ENCODE measurements at regions not wholly inside any gene's neighbourhood (a gene's known extent, or its start where the extent isn't known, plus 50 kb on each side); places are given as distances from the start of the nearest gene placed in this dataset.
"Not testable (repeated sequence)": the region's sequence is repeated elsewhere in the genome, so short reads cannot be mapped to it uniquely, and the experiment has no call there.

DNA sequence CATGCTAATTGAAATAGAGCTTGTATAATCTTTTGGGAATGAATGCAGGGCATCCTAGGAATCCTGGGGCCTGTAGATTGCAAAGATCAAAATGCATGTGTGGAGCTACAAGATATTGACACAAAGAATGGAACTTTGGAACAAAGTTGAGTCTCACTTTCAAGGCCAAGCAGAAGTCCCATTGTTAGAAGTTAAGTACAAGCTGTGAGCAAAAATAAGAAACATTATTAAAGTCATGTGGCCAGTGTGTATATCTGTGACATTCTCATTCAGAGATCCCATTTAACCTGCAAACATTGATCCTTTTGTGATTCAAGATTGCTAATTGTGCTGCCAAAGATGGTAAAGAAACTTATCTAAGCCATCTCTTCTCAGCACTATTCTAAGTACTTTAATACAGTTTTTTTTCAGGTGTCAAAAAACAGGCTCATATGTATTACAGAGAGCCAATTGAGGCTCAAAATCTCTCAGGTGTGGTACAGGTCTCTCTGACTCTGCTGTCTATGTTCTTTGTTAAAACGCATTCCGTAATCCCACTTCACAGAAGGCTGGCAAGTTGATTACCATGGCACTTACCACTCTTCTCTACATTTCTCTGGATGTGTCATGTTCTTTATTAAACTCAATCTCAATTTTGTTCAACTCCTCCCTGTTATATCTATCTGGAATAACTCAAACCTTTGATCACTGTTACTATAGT lies 704.4 kb upstream of the NEGR1 start:
- Histone ChIP-seq H3K9ac (ENCODE audit: extremely low read depth, low read length, poor library complexity, severe bottlenecking) (no peak overlapping the region), H3K27ac (ENCODE audit: low read depth, low read length) (no peak overlapping the region), H3K36me3 (ENCODE audit: control insufficient read depth, insufficient read depth, low read length) (no peaks in the 10 kb centered on the region), H3K4me1 (ENCODE audit: control insufficient read depth, insufficient read depth, low read length) (peaks cover 3% of the 10 kb centered on the region), H3K9me3 (ENCODE audit: control insufficient read depth, low read length) (no peaks in the 10 kb centered on the region), H3K4me3 (ENCODE audit: low read length) (no peak overlapping the region), H3K27me3 (ENCODE audit: control insufficient read depth, insufficient read depth, low read length, poor library complexity, severe bottlenecking) (no peaks in the 10 kb centered on the region)
- Mint-ChIP-seq H3K4me3 (no peak overlapping the region), H3K27me3 (ENCODE audit: insufficient read depth) (no peaks in the 10 kb centered on the region), H3K9me3 (peaks cover 12% of the 10 kb centered on the region), H3K36me3 (ENCODE audit: low read depth) (peaks cover 6% of the 10 kb centered on the region), H3K27ac (peak overlapping the region; percentile 67), H3K4me1 (peaks cover 60% of the 10 kb centered on the region)
- TF ChIP-seq, protein P1, sequence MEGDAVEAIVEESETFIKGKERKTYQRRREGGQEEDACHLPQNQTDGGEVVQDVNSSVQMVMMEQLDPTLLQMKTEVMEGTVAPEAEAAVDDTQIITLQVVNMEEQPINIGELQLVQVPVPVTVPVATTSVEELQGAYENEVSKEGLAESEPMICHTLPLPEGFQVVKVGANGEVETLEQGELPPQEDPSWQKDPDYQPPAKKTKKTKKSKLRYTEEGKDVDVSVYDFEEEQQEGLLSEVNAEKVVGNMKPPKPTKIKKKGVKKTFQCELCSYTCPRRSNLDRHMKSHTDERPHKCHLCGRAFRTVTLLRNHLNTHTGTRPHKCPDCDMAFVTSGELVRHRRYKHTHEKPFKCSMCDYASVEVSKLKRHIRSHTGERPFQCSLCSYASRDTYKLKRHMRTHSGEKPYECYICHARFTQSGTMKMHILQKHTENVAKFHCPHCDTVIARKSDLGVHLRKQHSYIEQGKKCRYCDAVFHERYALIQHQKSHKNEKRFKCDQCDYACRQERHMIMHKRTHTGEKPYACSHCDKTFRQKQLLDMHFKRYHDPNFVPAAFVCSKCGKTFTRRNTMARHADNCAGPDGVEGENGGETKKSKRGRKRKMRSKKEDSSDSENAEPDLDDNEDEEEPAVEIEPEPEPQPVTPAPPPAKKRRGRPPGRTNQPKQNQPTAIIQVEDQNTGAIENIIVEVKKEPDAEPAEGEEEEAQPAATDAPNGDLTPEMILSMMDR (conservative IDR thresholded peaks at IDR 0.05), result no peak
- WGBS, 2 experiments (ENCODE audit: insufficient coverage in 1 of 2, insufficient read length in 1 of 2), result 66 to 80% methylated on average over 2 of the region's 2 CpGs
- no peak for DNase-seq

- H3K36me3 ChIP-seq (ENCODE audit: control insufficient read depth, insufficient read depth, low read length); H3K9me3 Mint-ChIP-seq; H3K4me1 ChIP-seq (ENCODE audit: control insufficient read depth, insufficient read depth, low read length); H3K27ac ChIP-seq (ENCODE audit: low read depth, low read length); H3K27me3 Mint-ChIP-seq (ENCODE audit: insufficient read depth); H3K36me3 Mint-ChIP-seq (ENCODE audit: low read depth); H3K4me3 ChIP-seq (ENCODE audit: low read length); H3K9me3 ChIP-seq (ENCODE audit: control insufficient read depth, low read length); H3K9ac ChIP-seq (ENCODE audit: extremely low read depth, low read length, poor library complexity, severe bottlenecking); H3K27me3 ChIP-seq (ENCODE audit: control insufficient read depth, insufficient read depth, low read length, poor library complexity, severe bottlenecking): not testable (repeated sequence)
- peak overlapping the region; percentile 65 for H3K4me3 Mint-ChIP-seq
- H3K4me1 Mint-ChIP-seq, result peaks cover 66% of the 10 kb centered on the region
- H3K27ac Mint-ChIP-seq, result peak overlapping the region; percentile 90
- DNase-seq, result peak; percentile 73
- 88 to 93% methylated on average over 3 to 10 of the region's 11 CpGs for WGBS, 2 experiments (ENCODE audit: insufficient coverage in 1 of 2, insufficient read length in 1 of 2)
Measured at GRCh38 chr1:72985024-72985423, 702.7 kb upstream of the NEGR1 start.

DNA sequence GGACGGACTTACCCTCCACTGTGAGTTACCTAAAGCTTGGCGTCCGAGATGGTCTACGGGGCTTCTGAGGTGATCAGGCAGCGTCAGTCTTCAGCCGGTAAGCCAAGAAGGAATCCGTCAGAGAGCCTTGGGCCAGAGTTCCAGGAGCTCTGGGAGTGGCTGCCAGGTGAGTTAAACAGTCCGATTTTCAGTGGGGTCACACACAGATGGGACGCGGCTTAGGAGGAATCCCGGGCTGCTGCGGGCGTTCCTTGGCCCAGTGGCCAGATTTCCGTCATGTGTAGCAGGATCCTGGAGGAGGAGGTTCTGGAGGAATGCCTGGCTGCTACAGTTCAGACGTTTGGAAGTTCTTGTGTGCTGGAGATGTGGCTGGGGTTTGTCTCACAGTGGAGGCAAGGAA lies 700.7 kb upstream of the NEGR1 start:
- 86 to 88% methylated on average over 13 to 15 of the region's 15 CpGs for WGBS, 2 experiments (ENCODE audit: insufficient coverage in 1 of 2, insufficient read length in 1 of 2)
- not testable (repeated sequence) for H3K4me1 ChIP-seq (ENCODE audit: control insufficient read depth, insufficient read depth, low read length); H3K9me3 Mint-ChIP-seq; H3K9me3 ChIP-seq (ENCODE audit: control insufficient read depth, low read length); H3K27me3 ChIP-seq (ENCODE audit: control insufficient read depth, insufficient read depth, low read length, poor library complexity, severe bottlenecking); H3K4me3 ChIP-seq (ENCODE audit: low read length); DNase-seq; H3K36me3 ChIP-seq (ENCODE audit: control insufficient read depth, insufficient read depth, low read length); H3K27me3 Mint-ChIP-seq (ENCODE audit: insufficient read depth); H3K9ac ChIP-seq (ENCODE audit: extremely low read depth, low read length, poor library complexity, severe bottlenecking); H3K27ac ChIP-seq (ENCODE audit: low read depth, low read length)
- H3K36me3 Mint-ChIP-seq (ENCODE audit: low read depth), result peaks cover 14% of the 10 kb centered on the region
- peaks cover 48% of the 10 kb centered on the region for H3K4me1 Mint-ChIP-seq
- peak overlapping the region; percentile 65 for H3K4me3 Mint-ChIP-seq
- peak overlapping the region; percentile 90 for H3K27ac Mint-ChIP-seq

- H3K4me3 ChIP-seq (ENCODE audit: low read length), result no peak overlapping the region
- H3K4me1 ChIP-seq (ENCODE audit: control insufficient read depth, insufficient read depth, low read length), result no peaks in the 10 kb centered on the region
- no peak overlapping the region for H3K27ac Mint-ChIP-seq
- H3K4me3 Mint-ChIP-seq, result no peak overlapping the region
- no peaks in the 10 kb centered on the region for H3K27me3 ChIP-seq (ENCODE audit: control insufficient read depth, insufficient read depth, low read length, poor library complexity, severe bottlenecking)
- no peak for DNase-seq
- TF ChIP-seq, protein P1 (conservative IDR thresholded peaks at IDR 0.05), result no peak
- H3K9me3 Mint-ChIP-seq, result peaks cover 12% of the 10 kb centered on the region
- H3K9ac ChIP-seq (ENCODE audit: extremely low read depth, low read length, poor library complexity, severe bottlenecking), result no peak overlapping the region
- H3K27me3 Mint-ChIP-seq (ENCODE audit: insufficient read depth), result no peaks in the 10 kb centered on the region
- H3K9me3 ChIP-seq (ENCODE audit: control insufficient read depth, low read length), result no peaks in the 10 kb centered on the region
- peaks cover 33% of the 10 kb centered on the region for H3K36me3 Mint-ChIP-seq (ENCODE audit: low read depth)
- 100% methylated on average over 1 of the region's 1 CpG; no CpG with 5 or more reads in 1 of the 2 experiments for WGBS, 2 experiments (ENCODE audit: insufficient coverage in 1 of 2, insufficient read length in 1 of 2)
- no peaks in the 10 kb centered on the region for H3K36me3 ChIP-seq (ENCODE audit: control insufficient read depth, insufficient read depth, low read length)
- H3K27ac ChIP-seq (ENCODE audit: low read depth, low read length), result no peak overlapping the region
- H3K4me1 Mint-ChIP-seq, result no peaks in the 10 kb centered on the region
Measured at GRCh38 chr1:72969461-72969860, 687.1 kb upstream of the NEGR1 start.

All from endodermal cell (in vitro differentiated cells).